ENCODE measurements at regions not wholly inside any gene's neighbourhood (a gene's known extent, or its start where the extent isn't known, plus 50 kb on each side); places are given as distances from the start of the nearest gene placed in this dataset.

- DNase-seq (ENCODE audit: low spot score): no peak
Observed at GRCh38 chr5:74124826-74125225, 498.8 kb downstream of the ARHGEF28 start.

GRCh38 chr5:74123929-74124328 is 497.9 kb downstream of the ARHGEF28 start:
- DNase-seq (ENCODE audit: low spot score): no peak

GRCh38 chr5:74122979-74123590 is 497.1 kb downstream of the ARHGEF28 start:
- no peak for DNase-seq (ENCODE audit: low spot score)

GRCh38 chr5:74122175-74122574 is 496.2 kb downstream of the ARHGEF28 start:
- DNase-seq (ENCODE audit: low spot score): no peak

- DNase-seq (ENCODE audit: low spot score): no peak
Observed at GRCh38 chr5:74120585-74120984, 494.6 kb downstream of the ARHGEF28 start.

- DNase-seq (ENCODE audit: low spot score): no peak
Observed at GRCh38 chr5:74118071-74118470, 492.1 kb downstream of the ARHGEF28 start.

GRCh38 chr5:74116984-74117383 is 491.0 kb downstream of the ARHGEF28 start:
- DNase-seq (ENCODE audit: low spot score): no peak

GRCh38 chr5:74116266-74116665 is 490.3 kb downstream of the ARHGEF28 start:
- DNase-seq (ENCODE audit: low spot score): no peak

- DNase-seq (ENCODE audit: low spot score): no peak
Observed at GRCh38 chr5:74113927-74114326, 487.9 kb downstream of the ARHGEF28 start.

GRCh38 chr5:74113196-74113540 is 487.2 kb downstream of the ARHGEF28 start:
- no peak for DNase-seq (ENCODE audit: low spot score)

- no peak for DNase-seq (ENCODE audit: low spot score)
Observed at GRCh38 chr5:74112372-74113195, 486.6 kb downstream of the ARHGEF28 start.

GRCh38 chr5:74111764-74112163 is 485.8 kb downstream of the ARHGEF28 start:
- no peak for DNase-seq (ENCODE audit: low spot score)

GRCh38 chr5:74109344-74109743 is 483.3 kb downstream of the ARHGEF28 start:
- DNase-seq (ENCODE audit: low spot score): no peak

- DNase-seq (ENCODE audit: low spot score): no peak
Observed at GRCh38 chr5:74107899-74108298, 481.9 kb downstream of the ARHGEF28 start.

- DNase-seq (ENCODE audit: low spot score): no peak
Observed at GRCh38 chr5:74105126-74105780, 479.3 kb downstream of the ARHGEF28 start.

GRCh38 chr5:74103131-74104023 is 477.4 kb downstream of the ARHGEF28 start:
- no peak for DNase-seq (ENCODE audit: low spot score)

GRCh38 chr5:74100268-74100665 is 474.3 kb downstream of the ARHGEF28 start:
- no peak for DNase-seq (ENCODE audit: low spot score)

GRCh38 chr5:74099538-74100267 is 473.7 kb downstream of the ARHGEF28 start:
- DNase-seq (ENCODE audit: low spot score): no peak

GRCh38 chr5:74098941-74099340 is 472.9 kb downstream of the ARHGEF28 start:
- no peak for DNase-seq (ENCODE audit: low spot score)

- no peak for DNase-seq (ENCODE audit: low spot score)
Observed at GRCh38 chr5:74098456-74098855, 472.5 kb downstream of the ARHGEF28 start.

- DNase-seq (ENCODE audit: low spot score): no peak
Observed at GRCh38 chr5:74096325-74096724, 470.3 kb downstream of the ARHGEF28 start.
